Fibroblast of lung (primary cell): ENCODE measurements at regions not wholly inside any gene's neighbourhood (a gene's known extent, or its start where the extent isn't known, plus 50 kb on each side); places are given as distances from the start of the nearest gene placed in this dataset.

Experiments used
- DNase-seq, 2 donors: peaks; one replicate each; pipeline versions ENCODE4 v3.0.0 to v3.0.0-alpha.2; 2010; ENCODE audit warnings: low read depth in 2 of 2
- H2AFZ ChIP-seq: 2 replicates; pipeline ENCODE4 v1.5.1; 2012; ENCODE audit warnings: low read length, control low read depth, inconsistent platforms
- H3K27ac ChIP-seq: 2 replicates; pipeline ENCODE4 v1.5.1; 2011; ENCODE audit warnings: low read length, control low read depth; ENCODE audit not compliant: insufficient read depth
- H3K27me3 ChIP-seq: 2 replicates; pipeline ENCODE4 v1.5.1; 2011; ENCODE audit warnings: mild to moderate bottlenecking, low read length; ENCODE audit not compliant: control insufficient read depth, insufficient read depth
- H3K36me3 ChIP-seq: 2 replicates; pipeline ENCODE4 v1.5.1; 2011; ENCODE audit warnings: low read length; ENCODE audit not compliant: control insufficient read depth, insufficient read depth
- H3K4me1 ChIP-seq: 2 replicates; pipeline ENCODE4 v1.5.1; 2011; ENCODE audit warnings: low read length; ENCODE audit not compliant: control insufficient read depth, insufficient read depth; ENCODE audit errors: extremely low read depth
- H3K4me2 ChIP-seq: 2 replicates; pipeline ENCODE4 v1.5.1; 2011; ENCODE audit warnings: low read length, control low read depth; ENCODE audit not compliant: insufficient read depth; ENCODE audit errors: extremely low read depth
- H3K4me3 ChIP-seq, 4 experiments: fragments of 200-600 bp in 1 of 4; sonication (generic) in 1 of 4; replicated peaks in 1 of 4; 2 replicates each; pipeline ENCODE4 v1.5.1; 2011 to 2016; ENCODE audit warnings: low read length in 4 of 4, low read depth in 3 of 4, mild to moderate bottlenecking in 3 of 4, control low read depth in 2 of 4, inconsistent platforms in 1 of 4, mixed read lengths in 1 of 4; ENCODE audit not compliant: insufficient read depth in 1 of 4; ENCODE audit errors: control extremely low read depth in 1 of 4
- H3K79me2 ChIP-seq: 2 replicates; pipeline ENCODE4 v1.5.1; 2012; ENCODE audit warnings: mild to moderate bottlenecking, low read length, inconsistent platforms; ENCODE audit not compliant: control insufficient read depth, insufficient read depth
- H3K9ac ChIP-seq: 2 replicates; pipeline ENCODE4 v1.5.1; 2011; ENCODE audit warnings: mild to moderate bottlenecking, low read length, control low read depth; ENCODE audit not compliant: insufficient read depth
- H3K9me3 ChIP-seq: 2 replicates; pipeline ENCODE4 v1.5.1; 2012; ENCODE audit warnings: low read depth, low read length; ENCODE audit not compliant: control insufficient read depth, insufficient read depth
- H4K20me1 ChIP-seq: 2 replicates; pipeline ENCODE4 v1.5.1; 2011; ENCODE audit warnings: low read length; ENCODE audit not compliant: control insufficient read depth, insufficient read depth; ENCODE audit errors: extremely low read depth
- CTCF ChIP-seq, 2 donors: IDR thresholded peaks in 1 of 2; conservative IDR thresholded peaks in 1 of 2; 1 replicate in 1 of 2; 2 replicates in 1 of 2; pipeline ENCODE4 v1.5.1; 2011 to 2012; ENCODE audit warnings: low read length in 2 of 2, control low read depth in 1 of 2, inconsistent platforms in 1 of 2, low read depth in 1 of 2, mild to moderate bottlenecking in 1 of 2
- EZH2 ChIP-seq: IDR thresholded peaks from 2 replicates; pipeline ENCODE4 v1.5.1; 2012; ENCODE audit warnings: low read length, control low read depth, mild to moderate bottlenecking; ENCODE audit errors: missing control alignments

DNA sequence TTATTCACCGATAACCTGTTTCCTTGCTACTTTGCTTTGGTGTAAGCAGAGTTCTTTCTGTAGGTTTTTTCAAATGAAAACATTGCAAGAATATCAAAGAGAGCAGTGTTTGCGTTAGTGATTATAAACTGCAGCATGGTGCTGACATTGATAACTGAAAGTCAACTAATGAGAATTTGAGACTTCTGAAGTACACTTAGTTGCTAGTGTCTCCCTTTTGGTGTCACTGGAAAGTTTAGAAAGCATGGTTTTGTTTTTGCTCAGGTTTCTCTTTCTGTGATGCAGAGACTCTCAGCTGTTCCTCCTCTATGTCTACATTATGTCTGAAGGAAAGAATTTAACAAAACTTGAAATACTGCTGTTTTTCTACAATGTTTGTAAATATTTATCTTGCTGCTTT lies 80.2 kb upstream of the ZNF169 start:
- no peaks in the 10 kb centered on the region for H3K9me3 ChIP-seq
- no peak for DNase-seq
- H2AFZ ChIP-seq: no peak overlapping the region
- no peak overlapping the region for H3K4me3 ChIP-seq
- H3K9ac ChIP-seq: no peak overlapping the region
- H3K27me3 ChIP-seq: no peaks in the 10 kb centered on the region
- peaks cover 55% of the 10 kb centered on the region for H3K79me2 ChIP-seq
- no peak overlapping the region for H3K4me2 ChIP-seq
- peaks cover 7% of the 10 kb centered on the region for H3K36me3 ChIP-seq
- no peak for TF ChIP-seq CTCF (conservative IDR thresholded peaks at IDR 0.05 in 1 of 2, IDR thresholded peaks at IDR 0.05 in 1 of 2; ENCODE audit: low read depth in 1 of 2, low read length in 2 of 2)
- no peak for TF ChIP-seq EZH2
- H4K20me1 ChIP-seq: peaks cover 2% of the 10 kb centered on the region
- no peak overlapping the region for H3K27ac ChIP-seq
- H3K4me1 ChIP-seq: peaks cover 2% of the 10 kb centered on the region

DNA sequence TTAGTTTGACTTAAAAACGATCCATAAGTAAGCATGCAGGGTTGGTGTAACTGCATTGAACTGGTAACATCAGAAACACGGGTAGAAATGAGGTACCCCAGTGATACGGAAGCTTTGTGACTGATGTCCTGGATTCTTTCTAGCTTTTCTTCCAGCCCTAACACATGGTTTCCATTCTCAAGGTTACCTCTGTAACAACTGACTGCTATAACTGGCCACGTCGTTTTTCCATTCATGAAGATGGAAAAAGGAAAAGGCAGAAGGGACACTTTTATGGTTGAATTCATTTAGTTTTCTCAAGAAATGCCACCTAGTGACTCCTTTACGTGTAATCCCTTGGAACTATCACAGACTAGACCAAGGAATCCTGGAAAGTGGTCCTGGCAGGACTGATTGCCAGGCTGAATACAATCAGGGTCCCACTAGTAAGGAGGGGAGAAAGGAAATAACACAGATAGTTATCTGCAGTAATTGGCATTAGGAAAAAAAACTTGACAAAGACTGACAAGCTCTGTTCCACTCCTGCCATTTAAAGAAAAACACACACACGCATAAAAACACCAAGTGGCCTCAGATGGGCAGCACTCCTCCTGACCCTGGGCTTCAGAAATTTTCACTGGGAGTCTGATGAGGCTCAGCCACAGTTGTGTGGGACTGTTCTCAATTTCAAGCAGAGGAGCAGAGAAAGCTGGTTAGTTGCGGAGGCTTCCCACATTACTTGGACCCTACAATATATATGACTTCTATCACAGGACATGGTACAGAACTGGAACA lies 77.5 kb upstream of the ZNF169 start:
- no peaks in the 10 kb centered on the region for H3K27me3 ChIP-seq
- H3K79me2 ChIP-seq: peaks cover 28% of the 10 kb centered on the region
- TF ChIP-seq CTCF (conservative IDR thresholded peaks at IDR 0.05 in 1 of 2, IDR thresholded peaks at IDR 0.05 in 1 of 2; ENCODE audit: low read depth in 1 of 2, low read length in 2 of 2): no peak
- TF ChIP-seq EZH2: no peak
- no peak overlapping the region for H2AFZ ChIP-seq
- H3K9me3 ChIP-seq: no peaks in the 10 kb centered on the region
- H3K4me1 ChIP-seq: no peaks in the 10 kb centered on the region
- H3K36me3 ChIP-seq: peaks cover 6% of the 10 kb centered on the region
- no peak overlapping the region for H3K4me3 ChIP-seq
- no peak overlapping the region for H3K4me2 ChIP-seq
- H3K9ac ChIP-seq: no peak overlapping the region
- no peak overlapping the region for H3K27ac ChIP-seq
- H4K20me1 ChIP-seq: no peaks in the 10 kb centered on the region
- DNase-seq: no peak

GRCh38 chr9:94182532-94182931 lies 76.6 kb upstream of the ZNF169 start:
- no peaks in the 10 kb centered on the region for H3K27me3 ChIP-seq
- TF ChIP-seq EZH2: no peak
- no peaks in the 10 kb centered on the region for H4K20me1 ChIP-seq
- no peak overlapping the region for H3K4me2 ChIP-seq
- H3K4me3 ChIP-seq: no peak overlapping the region
- H3K36me3 ChIP-seq: peaks cover 4% of the 10 kb centered on the region
- H3K9me3 ChIP-seq: no peaks in the 10 kb centered on the region
- H3K9ac ChIP-seq: no peak overlapping the region
- H3K4me1 ChIP-seq: no peaks in the 10 kb centered on the region
- no peak overlapping the region for H3K27ac ChIP-seq
- no peak overlapping the region for H2AFZ ChIP-seq
- H3K79me2 ChIP-seq: peaks cover 19% of the 10 kb centered on the region
- DNase-seq: no peak
